ENCODE measurements at regions not wholly inside any gene's neighbourhood (a gene's known extent, or its start where the extent isn't known, plus 50 kb on each side); places are given as distances from the start of the nearest gene placed in this dataset.

- no peaks in the 10 kb centered on the region for H3K9me3 ChIP-seq
- no peak overlapping the region for H3K4me3 ChIP-seq
- intact Hi-C loops (cut with DNase I; ENCODE audit: low total_unique reads), result no loop called here
- H3K4me1 ChIP-seq, result no peaks in the 10 kb centered on the region
- H3K27me3 ChIP-seq, result no peaks in the 10 kb centered on the region
- TF ChIP-seq CTCF (IDR thresholded peaks at IDR 0.05) (no peak), POLR2A (IDR thresholded peaks at IDR 0.05) (no peak)
- no peak for DNase-seq
- no peak overlapping the region for H3K27ac ChIP-seq
- no peaks in the 10 kb centered on the region for H3K36me3 ChIP-seq
Observed at GRCh38 chr13:59360108-59360507, 803.6 kb downstream of the DIAPH3 start.

- H3K9me3 ChIP-seq, result no peaks in the 10 kb centered on the region
- TF ChIP-seq CTCF (IDR thresholded peaks at IDR 0.05) (no peak), POLR2A (IDR thresholded peaks at IDR 0.05) (no peak)
- DNase-seq, result no peak
- intact Hi-C loops (cut with DNase I; ENCODE audit: low total_unique reads), result no loop called here
- no peaks in the 10 kb centered on the region for H3K4me1 ChIP-seq
- no peaks in the 10 kb centered on the region for H3K36me3 ChIP-seq
- no peaks in the 10 kb centered on the region for H3K27me3 ChIP-seq
- H3K27ac ChIP-seq, result no peak overlapping the region
- H3K4me3 ChIP-seq, result no peak overlapping the region
Observed at GRCh38 chr13:59360916-59361315, 802.8 kb downstream of the DIAPH3 start.

GRCh38 chr13:59363313-59363712 lies 800.4 kb downstream of the DIAPH3 start:
- intact Hi-C loops (cut with DNase I; ENCODE audit: low total_unique reads), result no loop called here
- Histone ChIP-seq H3K9me3 (no peaks in the 10 kb centered on the region), H3K27me3 (no peaks in the 10 kb centered on the region), H3K4me3 (no peak overlapping the region), H3K36me3 (no peaks in the 10 kb centered on the region), H3K4me1 (no peaks in the 10 kb centered on the region), H3K27ac (no peak overlapping the region)
- TF ChIP-seq POLR2A (IDR thresholded peaks at IDR 0.05), result no peak
- no peak for TF ChIP-seq CTCF (IDR thresholded peaks at IDR 0.05)
- no peak for DNase-seq

- Histone ChIP-seq H3K4me1 (no peaks in the 10 kb centered on the region), H3K36me3 (no peaks in the 10 kb centered on the region), H3K27ac (no peak overlapping the region), H3K9me3 (no peaks in the 10 kb centered on the region), H3K4me3 (no peak overlapping the region), H3K27me3 (no peaks in the 10 kb centered on the region)
- TF ChIP-seq CTCF (IDR thresholded peaks at IDR 0.05) (no peak), POLR2A (IDR thresholded peaks at IDR 0.05) (no peak)
- no peak for DNase-seq
- intact Hi-C loops (cut with DNase I; ENCODE audit: low total_unique reads), result no loop called here
Observed at GRCh38 chr13:59363947-59364346, 799.8 kb downstream of the DIAPH3 start.

GRCh38 chr13:59364641-59365085 lies 799.1 kb downstream of the DIAPH3 start:
- Histone ChIP-seq H3K4me1 (no peaks in the 10 kb centered on the region), H3K36me3 (no peaks in the 10 kb centered on the region), H3K9me3 (no peaks in the 10 kb centered on the region), H3K4me3 (no peak overlapping the region), H3K27ac (no peak overlapping the region), H3K27me3 (no peaks in the 10 kb centered on the region)
- TF ChIP-seq CTCF (IDR thresholded peaks at IDR 0.05) (no peak), POLR2A (IDR thresholded peaks at IDR 0.05) (no peak)
- intact Hi-C loops (cut with DNase I; ENCODE audit: low total_unique reads), result no loop called here
- DNase-seq, result no peak
